Activated CD8-positive, alpha-beta T cell treated with anti-CD3 and anti-CD28 coated beads, Interleukin-2, amount 10 ng/mL, durations not matched to agents 7 days and 5 days (primary cell): ENCODE measurements at regions not wholly inside any gene's neighbourhood (a gene's known extent, or its start where the extent isn't known, plus 50 kb on each side); places are given as distances from the start of the nearest gene placed in this dataset.
"Not testable (repeated sequence)": the region's sequence is repeated elsewhere in the genome, so short reads cannot be mapped to it uniquely, and the experiment has no call there.

Experiments used
- ATAC-seq: fragments of 150-1000 bp; cut with Tn5 transposase; one replicate; pipeline ENCODE4 v1.10.0; 2021; ENCODE audit warnings: moderate library complexity
- CTCF ChIA-PET: fragments of 350-600 bp; sonication (Branson Sonifier 250); formaldehyde crosslinking; loops from one replicate; lab custom pipeline; 2021; ENCODE audit warnings: antibody characterized with exemption; lab: Charles Lee
- POLR2A ChIA-PET: fragments of 350-600 bp; sonication (Branson Sonifier 250); formaldehyde crosslinking; loops from one replicate; lab custom pipeline; 2021; ENCODE audit warnings: antibody characterized with exemption; lab: Charles Lee
- DNase-seq: peaks from one replicate; pipeline ENCODE4 v3.0.0-alpha.2; 2020
- H3K27ac Mint-ChIP-seq: one replicate; pipeline ENCODE4 v1.8.0; 2021; ENCODE audit warnings: mild to moderate bottlenecking, mixed read lengths
- H3K27me3 Mint-ChIP-seq: one replicate; pipeline ENCODE4 v1.8.0; 2021; ENCODE audit warnings: low read depth, mixed read lengths
- H3K36me3 Mint-ChIP-seq: one replicate; pipeline ENCODE4 v1.8.0; 2021; ENCODE audit warnings: low read depth, mixed read lengths
- H3K4me1 Mint-ChIP-seq: one replicate; pipeline ENCODE4 v1.8.0; 2021; ENCODE audit warnings: low read depth, mixed read lengths
- H3K4me3 Mint-ChIP-seq: one replicate; pipeline ENCODE4 v1.8.0; 2021; ENCODE audit warnings: mild to moderate bottlenecking, mixed read lengths
- H3K9me3 Mint-ChIP-seq: one replicate; pipeline ENCODE4 v1.8.0; 2022; ENCODE audit warnings: mixed read lengths; ENCODE audit not compliant: insufficient read depth

DNA sequence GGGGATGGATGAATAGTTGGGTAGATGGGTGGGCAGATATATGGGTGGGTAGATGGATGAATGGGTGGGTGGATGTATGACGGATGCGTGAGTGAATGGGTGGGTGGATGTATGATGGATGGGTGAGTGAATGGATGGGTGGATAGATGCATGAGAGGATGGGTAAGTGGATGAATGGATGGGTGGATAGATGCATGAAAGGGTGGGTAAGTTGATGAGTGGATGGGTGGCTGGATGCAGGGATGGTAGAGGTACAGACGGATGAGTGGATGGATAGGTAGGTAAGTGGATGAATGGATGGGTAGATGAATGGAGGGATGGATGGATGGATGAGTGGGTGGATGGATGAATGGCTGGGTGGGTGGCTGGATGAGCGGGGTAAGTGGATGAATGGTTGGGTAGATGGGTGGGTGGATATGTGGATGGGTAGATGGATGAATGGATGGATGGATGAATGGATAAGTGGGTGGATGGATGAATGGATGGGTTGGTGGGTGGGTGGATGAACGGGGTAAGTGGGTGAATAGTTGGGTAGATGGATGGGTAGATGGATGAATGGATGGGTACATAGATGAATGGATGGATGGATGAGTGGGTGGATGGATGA is 208.9 kb downstream of the NPIPB11 start:
- POLR2A ChIA-PET, DNase-seq, H3K4me3 Mint-ChIP-seq, ATAC-seq, H3K36me3 Mint-ChIP-seq, H3K27me3 Mint-ChIP-seq, H3K9me3 Mint-ChIP-seq, H3K4me1 Mint-ChIP-seq, H3K27ac Mint-ChIP-seq, CTCF ChIA-PET: not testable (repeated sequence)

DNA sequence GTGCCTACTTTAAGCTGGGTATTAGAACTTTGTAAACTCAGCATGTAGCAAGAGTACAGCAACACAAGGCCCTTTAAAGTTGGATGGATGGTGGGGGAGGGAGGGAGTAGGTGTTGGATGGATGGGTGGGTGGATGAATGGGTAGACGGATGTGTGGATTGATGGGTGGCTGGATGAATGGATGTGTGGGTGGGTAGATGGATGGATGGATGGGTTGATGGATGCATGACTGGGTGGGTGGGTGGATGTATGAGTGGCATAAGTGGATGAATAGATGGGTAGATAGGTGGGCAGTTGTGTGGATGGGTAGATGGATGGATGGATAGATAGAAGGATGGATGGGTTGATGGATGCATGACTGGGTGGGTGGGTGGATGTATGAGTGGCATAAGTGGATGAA is 209.8 kb downstream of the NPIPB11 start:
- ATAC-seq, H3K27me3 Mint-ChIP-seq, H3K4me3 Mint-ChIP-seq, CTCF ChIA-PET, H3K4me1 Mint-ChIP-seq, H3K9me3 Mint-ChIP-seq, POLR2A ChIA-PET, H3K27ac Mint-ChIP-seq, DNase-seq, H3K36me3 Mint-ChIP-seq: not testable (repeated sequence)

DNA sequence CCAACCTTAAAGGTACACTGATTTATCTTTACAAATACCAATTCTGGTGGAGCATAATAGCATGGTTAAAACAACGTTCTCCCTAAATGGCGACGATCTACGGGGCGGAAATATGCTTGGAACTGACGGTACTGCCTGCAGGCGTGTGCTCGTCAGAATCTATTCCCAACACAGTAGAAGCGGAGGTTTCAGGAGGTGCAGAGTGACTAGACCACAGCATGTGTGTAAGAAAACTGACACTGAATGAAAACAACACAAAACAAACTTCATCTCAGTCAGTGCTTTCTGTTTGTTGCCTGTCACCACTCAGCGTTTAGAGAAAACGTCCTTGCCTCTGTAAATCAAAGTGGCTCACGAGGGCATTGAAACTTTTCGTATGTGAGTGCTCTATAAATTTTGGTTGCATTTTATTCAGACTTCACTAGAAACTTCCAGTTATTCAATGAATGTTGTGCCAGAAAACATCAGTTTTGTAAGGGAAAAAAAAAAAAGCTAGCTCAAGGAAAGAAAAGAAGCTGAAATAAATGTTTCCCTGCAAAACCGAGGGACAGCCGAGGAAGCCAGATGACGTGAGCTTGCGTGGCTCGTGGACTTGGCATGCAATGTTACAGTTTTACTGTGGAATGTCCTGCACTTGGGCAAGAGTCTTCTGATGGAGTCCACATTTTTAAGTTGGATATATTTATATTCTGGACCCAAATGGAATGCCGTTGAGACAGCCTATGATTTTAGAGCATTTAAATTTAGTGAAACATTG is 210.4 kb downstream of the LAT start:
- CTCF ChIA-PET, POLR2A ChIA-PET, H3K36me3 Mint-ChIP-seq, H3K9me3 Mint-ChIP-seq, DNase-seq, H3K4me1 Mint-ChIP-seq, H3K27me3 Mint-ChIP-seq, ATAC-seq, H3K4me3 Mint-ChIP-seq, H3K27ac Mint-ChIP-seq: not testable (repeated sequence)

DNA sequence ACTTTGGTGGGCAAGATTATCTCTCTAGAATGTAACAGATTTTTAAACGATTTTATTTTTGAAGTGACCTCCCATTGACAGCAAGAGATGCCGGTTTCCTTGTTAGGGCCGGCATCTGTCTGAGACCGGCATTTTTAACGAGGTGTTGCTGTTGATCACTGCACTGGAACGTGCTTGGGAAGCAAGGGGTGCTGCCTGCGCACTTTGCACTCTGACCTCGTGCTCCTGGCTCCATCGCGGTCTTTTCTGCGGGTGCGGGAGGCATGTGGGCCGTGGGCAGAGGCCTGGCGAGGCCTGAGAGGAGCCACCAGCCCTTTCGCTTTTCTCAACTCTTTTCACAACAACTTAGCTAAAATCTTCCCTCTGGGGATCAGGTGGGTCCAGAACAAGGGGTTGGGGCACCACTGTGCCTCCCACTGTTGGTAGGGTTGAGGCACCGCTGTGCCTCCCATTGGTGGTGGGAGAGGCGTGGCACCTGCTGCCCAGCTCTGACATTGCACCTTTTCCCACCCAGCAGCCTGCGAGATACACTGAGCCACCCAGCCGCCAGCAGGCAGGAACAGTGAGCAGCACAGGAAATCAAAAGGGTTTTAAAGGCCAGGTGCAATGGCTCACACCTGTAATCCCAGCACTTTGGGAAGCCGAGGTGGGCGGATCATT is 209.5 kb downstream of the LAT start:
- H3K4me3 Mint-ChIP-seq, H3K4me1 Mint-ChIP-seq, H3K27ac Mint-ChIP-seq, CTCF ChIA-PET, H3K36me3 Mint-ChIP-seq, H3K27me3 Mint-ChIP-seq, ATAC-seq, DNase-seq, POLR2A ChIA-PET, H3K9me3 Mint-ChIP-seq: not testable (repeated sequence)

DNA sequence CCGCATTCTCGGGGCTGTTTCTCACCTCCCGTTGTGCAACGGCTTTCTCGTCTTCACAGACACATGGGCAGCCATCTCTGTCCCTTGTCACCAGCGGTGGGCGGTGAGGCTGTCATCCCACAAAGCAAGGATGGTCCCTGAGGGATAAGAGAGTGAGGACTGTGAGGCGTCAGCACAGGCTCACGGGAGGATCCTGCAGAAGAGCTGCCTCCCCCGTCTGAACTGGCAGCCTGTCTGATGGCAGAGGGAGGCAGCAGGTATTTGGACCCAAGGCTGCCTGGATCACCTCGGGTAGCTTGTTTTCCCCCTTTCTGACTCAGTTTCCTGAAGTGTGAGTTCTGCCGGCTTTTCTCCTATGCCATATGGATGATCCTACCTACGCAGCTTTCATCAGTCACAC is 208.8 kb downstream of the LAT start:
- H3K36me3 Mint-ChIP-seq, H3K4me3 Mint-ChIP-seq, H3K4me1 Mint-ChIP-seq, POLR2A ChIA-PET, H3K9me3 Mint-ChIP-seq, H3K27ac Mint-ChIP-seq, DNase-seq, H3K27me3 Mint-ChIP-seq, ATAC-seq: not testable (repeated sequence)
- CTCF ChIA-PET, result interaction anchor here (0.6 kb wide), 1 partner anchor 1309 kb away, joined by 3 read pairs; no protein-coding TSS in a partner anchor

DNA sequence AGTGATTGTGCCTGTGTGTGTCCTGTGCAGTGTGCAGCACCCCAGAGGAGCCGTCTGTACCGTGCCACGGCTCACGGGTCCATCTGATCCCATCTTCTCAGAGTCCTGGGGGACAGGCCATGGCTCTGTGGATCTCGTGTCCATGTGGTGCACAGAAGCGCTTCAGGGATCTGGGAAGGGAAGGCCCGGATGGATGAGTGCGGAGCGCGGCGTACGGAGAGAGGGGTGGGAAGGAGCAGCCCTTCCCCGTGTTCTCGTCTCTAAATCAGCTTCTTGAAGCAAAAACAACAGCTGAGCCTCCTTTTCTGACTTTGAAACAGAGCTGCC is 208.4 kb downstream of the LAT start:
- not testable (repeated sequence) for H3K27ac Mint-ChIP-seq, DNase-seq

DNA sequence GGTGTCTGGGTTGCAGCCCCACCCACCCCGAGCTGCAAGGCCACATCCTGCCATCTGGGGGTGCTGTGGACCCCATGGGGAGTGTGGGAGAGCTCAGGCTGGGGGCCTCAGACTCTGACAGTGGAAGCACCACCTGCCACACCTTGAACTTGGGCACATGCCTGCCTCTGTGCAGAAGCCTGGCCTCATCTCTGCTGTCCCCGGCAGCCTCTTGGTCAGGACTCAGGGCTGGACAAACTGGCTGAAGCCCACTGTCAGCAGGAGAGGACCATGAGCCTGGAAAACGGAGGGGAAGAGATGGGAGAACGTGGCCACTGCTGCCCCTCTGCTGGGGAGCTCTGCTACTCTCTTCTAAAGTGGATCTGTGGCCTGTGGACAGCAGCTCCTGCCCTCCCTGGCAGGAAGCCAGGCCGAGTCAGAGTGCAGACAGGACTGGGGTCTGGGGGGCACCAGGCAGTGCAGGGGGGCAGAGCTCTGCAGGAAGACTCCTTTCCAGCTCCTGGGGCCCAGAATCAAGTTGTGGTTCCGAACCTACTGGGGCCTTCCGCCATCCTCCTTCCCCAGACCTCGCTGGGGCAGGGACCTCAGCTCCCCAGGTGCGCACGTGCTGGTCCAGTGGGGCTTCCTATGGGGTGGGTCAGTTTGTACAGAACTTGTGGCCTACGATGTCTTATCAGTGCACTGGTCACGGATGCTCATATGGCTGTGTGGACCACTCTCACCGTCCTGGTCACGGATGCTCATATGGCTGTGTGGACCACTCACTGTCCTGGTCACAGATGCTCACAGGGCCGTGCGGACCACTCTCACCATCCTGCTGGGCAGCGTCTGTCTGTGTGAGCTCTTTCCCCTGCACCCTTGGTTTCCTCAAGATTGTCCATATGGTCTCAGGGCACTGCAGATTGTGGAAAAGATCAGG is 207.7 kb downstream of the LAT start:
- Mint-ChIP-seq H3K9me3 (no peaks in the 10 kb centered on the region), H3K27me3 (no peaks in the 10 kb centered on the region), H3K4me3 (no peak overlapping the region), H3K36me3 (no peaks in the 10 kb centered on the region), H3K4me1 (no peaks in the 10 kb centered on the region), H3K27ac (no peak overlapping the region)
- ATAC-seq (no peak), DNase-seq (no peak)
- ChIA-PET CTCF (no interaction called here), POLR2A (no interaction called here)

More for the DNA sequence above, 208.4 kb downstream of the LAT start:
- ATAC-seq, H3K36me3 Mint-ChIP-seq, H3K9me3 Mint-ChIP-seq, H3K4me1 Mint-ChIP-seq, H3K4me3 Mint-ChIP-seq, POLR2A ChIA-PET, H3K27me3 Mint-ChIP-seq: not testable (repeated sequence)
- CTCF ChIA-PET, result interaction anchor here (0.6 kb wide), 1 partner anchor 1308 kb away, joined by 3 read pairs; no protein-coding TSS in a partner anchor

DNA sequence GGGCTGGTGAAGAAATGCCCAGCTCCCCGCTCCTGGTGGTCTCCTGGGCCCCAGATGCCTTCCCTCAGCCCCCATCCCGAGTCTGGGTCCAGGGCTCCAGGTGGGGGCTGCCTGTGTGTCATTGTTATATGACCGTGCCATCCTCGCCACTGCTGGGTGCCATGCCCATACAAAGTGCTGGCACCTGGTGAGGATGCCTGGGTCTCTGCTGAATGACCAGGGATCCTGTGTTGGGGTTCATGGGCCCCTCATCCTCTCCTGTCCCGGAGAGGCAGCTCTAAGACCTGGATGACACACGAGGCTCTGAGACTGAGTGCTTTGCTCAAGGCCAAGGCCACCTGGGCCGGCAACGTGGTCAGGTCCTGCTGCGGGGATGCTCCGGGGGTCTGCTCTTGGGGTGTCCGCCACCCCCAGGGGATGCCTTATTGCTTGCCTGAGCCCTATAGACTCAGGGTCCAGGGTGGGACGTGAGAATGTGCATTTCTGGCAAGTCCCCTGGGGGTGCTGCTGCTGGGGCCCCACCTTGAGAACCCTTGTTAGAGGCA is 206.9 kb downstream of the LAT start:
- CTCF ChIA-PET, H3K4me3 Mint-ChIP-seq, POLR2A ChIA-PET: not testable (repeated sequence)

DNA sequence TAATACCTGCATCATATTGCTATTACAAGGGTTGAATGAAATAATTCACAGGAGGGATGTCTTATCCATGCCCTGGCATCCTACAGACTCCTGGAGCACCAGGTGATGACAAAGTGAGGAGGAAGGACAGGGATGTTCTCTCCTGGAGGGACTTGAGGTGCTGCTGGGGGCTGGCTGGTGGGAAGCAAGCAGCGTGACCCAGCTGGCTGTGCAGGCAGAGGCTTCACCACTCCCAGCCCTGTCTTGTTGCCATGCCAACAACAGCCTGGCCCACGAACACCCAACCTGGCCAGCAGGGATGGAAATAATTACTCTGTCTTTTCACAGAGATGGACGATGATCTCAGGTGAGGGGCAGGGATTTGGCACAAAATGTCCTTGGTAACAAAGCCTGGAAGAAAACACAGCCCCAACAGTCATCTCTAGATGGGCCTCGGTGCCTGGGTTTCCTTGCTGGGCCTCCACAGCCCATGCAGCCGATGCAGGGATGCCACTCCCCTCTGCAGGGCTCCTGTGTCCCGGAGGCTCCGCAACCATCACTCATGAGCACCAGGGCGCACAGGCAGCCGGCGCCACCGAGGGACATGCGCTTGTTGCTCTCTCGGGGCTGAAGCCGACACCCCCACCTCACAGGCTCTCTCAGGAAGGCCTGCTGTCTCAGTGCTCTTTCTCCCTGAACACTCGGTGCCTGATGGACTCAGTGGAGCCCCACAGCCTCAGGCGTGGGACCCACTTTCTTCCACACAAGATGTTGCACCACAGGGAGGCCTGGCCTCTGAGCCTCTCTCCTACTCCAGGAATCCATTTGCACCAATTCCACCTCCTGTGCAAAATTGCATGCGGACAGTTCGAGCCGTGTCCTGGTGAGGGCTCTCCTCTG is 205.9 kb downstream of the LAT start:
- H3K27ac Mint-ChIP-seq, H3K4me1 Mint-ChIP-seq, H3K9me3 Mint-ChIP-seq, POLR2A ChIA-PET, H3K36me3 Mint-ChIP-seq, DNase-seq, H3K27me3 Mint-ChIP-seq, CTCF ChIA-PET, ATAC-seq, H3K4me3 Mint-ChIP-seq: not testable (repeated sequence)

More for the DNA sequence above, 206.9 kb downstream of the LAT start:
- not testable (repeated sequence) for H3K27me3 Mint-ChIP-seq, H3K36me3 Mint-ChIP-seq, ATAC-seq, H3K9me3 Mint-ChIP-seq, DNase-seq, H3K27ac Mint-ChIP-seq, H3K4me1 Mint-ChIP-seq

DNA sequence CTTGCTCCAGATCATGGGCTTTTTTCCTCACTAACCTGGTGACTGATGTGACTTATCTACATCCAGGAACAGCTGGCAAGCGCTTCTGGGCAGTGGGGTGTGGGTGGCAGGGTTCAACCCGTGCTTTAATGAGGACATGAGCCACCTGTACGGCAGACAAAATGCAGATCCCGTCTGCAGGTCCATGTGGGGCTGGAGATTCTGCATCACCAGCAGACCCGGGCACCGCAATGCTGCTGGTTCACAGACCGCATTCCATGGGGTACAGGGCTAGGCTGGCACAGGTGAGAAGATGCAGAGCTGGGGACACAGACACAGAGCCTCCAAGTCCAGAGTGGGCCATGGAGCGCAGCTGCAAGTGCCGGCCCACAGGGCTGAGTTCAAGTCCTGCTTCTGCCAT is 204.0 kb downstream of the LAT start:
- POLR2A ChIA-PET, ATAC-seq, H3K27ac Mint-ChIP-seq, DNase-seq, H3K4me3 Mint-ChIP-seq, CTCF ChIA-PET, H3K4me1 Mint-ChIP-seq, H3K36me3 Mint-ChIP-seq, H3K27me3 Mint-ChIP-seq, H3K9me3 Mint-ChIP-seq: not testable (repeated sequence)
